T-helper 1 cell (primary cell): ENCODE measurements at regions not wholly inside any gene's neighbourhood (a gene's known extent, or its start where the extent isn't known, plus 50 kb on each side); places are given as distances from the start of the nearest gene placed in this dataset.
"Not testable (repeated sequence)": the region's sequence is repeated elsewhere in the genome, so short reads cannot be mapped to it uniquely, and the experiment has no call there.

Source experiments
- DNase-seq, 5 donors: peaks; one replicate each; pipeline ENCODE4 v3.0.0-alpha.2; 2012 to 2020

DNA sequence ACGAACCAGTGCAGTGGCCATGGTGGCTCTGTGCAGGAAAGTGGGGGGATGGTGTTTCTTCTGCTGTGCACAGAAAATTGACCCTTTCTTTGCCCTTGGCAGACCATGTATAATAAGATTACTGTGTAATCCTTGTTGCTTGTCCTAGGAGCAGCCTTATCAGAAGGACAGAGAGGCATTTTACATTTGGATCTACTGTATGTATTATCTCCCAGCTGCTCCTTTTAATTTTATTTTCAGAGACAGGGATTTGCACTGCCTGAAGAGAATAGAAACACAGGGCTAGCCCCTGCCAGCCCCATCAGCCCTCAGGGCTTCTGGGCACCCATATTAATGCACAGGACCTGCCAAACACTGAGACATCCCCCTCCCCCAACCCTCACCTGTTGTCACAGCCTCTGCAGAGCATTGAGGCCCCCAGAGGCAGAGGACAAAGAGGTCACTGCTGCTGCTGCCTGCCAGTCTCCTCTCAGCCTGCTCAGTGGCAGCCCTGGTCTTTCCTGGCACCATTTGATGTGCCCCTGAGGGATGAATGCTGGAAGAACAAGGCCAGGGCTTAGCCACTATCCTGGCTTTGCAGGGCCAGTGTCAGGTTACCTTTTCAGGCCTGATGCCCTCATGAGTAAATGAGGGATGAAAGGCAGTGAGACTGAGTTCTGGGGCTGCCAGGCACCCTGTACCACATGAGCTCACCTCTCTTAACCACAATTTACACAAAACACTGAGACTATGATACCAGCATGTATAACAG lies 533.4 kb downstream of the NTRK3 start:
- no peak for DNase-seq

- no peak for DNase-seq
These were observed 536.3 kb downstream of the NTRK3 start for GRCh38 chr15:87720235-87720634.

DNA sequence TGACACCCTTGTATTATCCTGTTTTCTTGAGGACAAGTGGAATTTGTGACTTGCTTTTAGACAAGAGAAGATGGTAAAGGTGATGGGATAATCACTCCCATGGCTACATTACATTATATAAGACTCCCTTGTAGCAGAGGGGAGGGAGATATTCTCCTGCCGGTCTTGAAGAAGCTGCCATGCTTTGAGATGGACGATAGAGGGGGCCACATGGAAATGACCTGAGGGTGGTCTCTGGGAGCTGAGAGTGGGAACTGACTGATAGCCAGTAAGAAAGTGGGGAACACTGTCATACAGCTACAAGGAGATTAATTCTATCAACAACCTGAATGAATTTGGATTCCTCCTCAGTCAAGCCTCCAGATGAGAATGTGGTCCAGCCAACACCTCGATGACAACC lies 540.1 kb downstream of the NTRK3 start:
- DNase-seq, result no peak

- no peak for DNase-seq
These were observed 541.3 kb downstream of the NTRK3 start for GRCh38 chr15:87715252-87715651.

- no peak for DNase-seq
These were observed 543.1 kb downstream of the NTRK3 start for GRCh38 chr15:87713475-87713879.

DNA sequence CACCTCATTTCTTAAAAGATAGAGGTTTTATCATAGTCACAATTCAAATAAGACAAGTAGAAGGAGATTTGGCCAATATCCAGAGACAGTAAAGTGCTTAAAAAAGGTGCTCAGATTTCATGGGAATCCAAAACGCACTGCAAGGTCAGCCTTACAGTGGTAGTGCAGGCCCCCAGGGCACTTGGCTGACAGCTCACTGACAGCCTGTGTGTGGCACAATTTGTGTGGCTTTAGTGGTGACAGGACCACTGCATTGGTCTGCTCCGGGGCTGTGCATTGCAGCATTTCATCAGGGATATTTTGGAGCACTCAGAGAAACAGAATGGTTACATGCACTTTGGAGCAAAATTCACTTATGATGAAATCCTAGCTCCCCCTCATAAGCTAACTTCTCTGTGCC lies 544.3 kb downstream of the NTRK3 start:
- no peak for DNase-seq

- no peak for DNase-seq
These were observed 545.5 kb downstream of the NTRK3 start for GRCh38 chr15:87711026-87711425.

DNA sequence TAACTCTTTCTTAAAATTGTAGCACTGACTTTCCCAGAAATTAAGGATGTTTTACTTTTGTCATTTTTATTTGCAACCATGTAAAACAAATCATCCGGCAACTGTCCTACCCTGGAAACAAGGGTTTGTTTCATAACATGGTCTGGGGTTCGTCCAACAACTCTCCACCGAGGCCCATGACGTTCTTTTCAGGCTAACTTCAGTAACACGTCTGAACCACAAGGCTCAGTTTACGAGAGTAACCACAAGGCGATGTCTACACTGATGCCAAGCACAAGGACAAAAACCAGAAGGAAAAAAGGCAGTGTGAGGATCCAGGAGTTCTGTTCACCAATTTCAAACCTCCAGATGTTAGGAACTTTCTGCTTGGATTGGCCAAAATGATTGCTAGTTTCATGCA lies 546.1 kb downstream of the NTRK3 start:
- no peak for DNase-seq

DNA sequence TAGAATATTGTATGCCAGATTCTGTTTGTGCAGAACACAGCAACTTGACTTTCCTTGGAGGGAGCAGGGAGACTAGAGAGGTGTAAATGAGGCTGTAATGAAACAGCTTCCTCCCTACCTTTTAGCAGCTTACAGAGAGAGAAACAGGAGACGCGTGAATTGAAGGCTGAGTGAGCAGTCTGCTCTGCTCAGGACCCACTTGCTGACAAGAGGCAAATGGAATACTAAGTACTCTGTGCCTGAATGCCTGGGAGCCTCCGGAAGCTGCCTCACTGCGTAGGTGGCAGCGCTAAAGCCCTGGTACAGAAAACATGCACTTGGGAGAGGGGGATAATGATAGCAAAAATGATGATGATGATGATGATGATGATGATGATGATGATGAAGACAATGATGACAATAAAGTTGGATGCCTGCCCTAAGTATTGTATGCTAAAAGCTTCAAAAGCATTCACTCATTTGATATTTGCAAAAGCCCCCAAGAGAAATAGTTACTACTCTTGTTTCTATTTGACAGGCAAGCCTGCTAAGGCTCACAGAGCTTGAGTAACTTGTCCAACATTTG lies 548.9 kb downstream of the NTRK3 start:
- DNase-seq, result no peak

GRCh38 chr15:87707071-87707470 lies 549.5 kb downstream of the NTRK3 start:
- DNase-seq, result no peak

DNA sequence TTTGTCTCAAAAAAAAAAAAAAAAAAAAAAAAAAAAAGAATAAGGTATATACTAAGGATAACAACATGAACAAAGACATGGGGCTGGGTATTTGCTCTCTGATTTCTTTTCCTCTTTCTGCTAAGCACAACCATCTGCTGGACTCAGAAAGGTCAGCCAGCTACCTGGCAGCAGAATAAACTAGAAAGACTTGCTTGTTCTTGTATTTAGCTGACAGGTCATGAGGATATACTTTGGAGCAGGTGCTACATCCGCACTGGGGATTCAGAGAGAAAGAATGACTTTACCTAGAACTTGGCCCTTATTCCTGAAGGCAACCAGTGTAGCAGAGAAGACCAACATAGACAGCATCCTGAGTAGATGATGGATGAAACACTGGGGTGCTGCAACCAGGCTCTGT lies 550.5 kb downstream of the NTRK3 start:
- no peak for DNase-seq

- DNase-seq, result no peak
These were observed 552.3 kb downstream of the NTRK3 start for GRCh38 chr15:87704276-87704675.

GRCh38 chr15:87703327-87704111 lies 553.0 kb downstream of the NTRK3 start:
- no peak for DNase-seq

GRCh38 chr15:87702270-87702669 lies 554.3 kb downstream of the NTRK3 start:
- DNase-seq, result no peak

- not testable (repeated sequence) for DNase-seq
These were observed 558.1 kb downstream of the NTRK3 start for GRCh38 chr15:87698467-87698866.

- DNase-seq, result no peak
These were observed 566.8 kb downstream of the NTRK3 start for GRCh38 chr15:87689716-87690115.

DNA sequence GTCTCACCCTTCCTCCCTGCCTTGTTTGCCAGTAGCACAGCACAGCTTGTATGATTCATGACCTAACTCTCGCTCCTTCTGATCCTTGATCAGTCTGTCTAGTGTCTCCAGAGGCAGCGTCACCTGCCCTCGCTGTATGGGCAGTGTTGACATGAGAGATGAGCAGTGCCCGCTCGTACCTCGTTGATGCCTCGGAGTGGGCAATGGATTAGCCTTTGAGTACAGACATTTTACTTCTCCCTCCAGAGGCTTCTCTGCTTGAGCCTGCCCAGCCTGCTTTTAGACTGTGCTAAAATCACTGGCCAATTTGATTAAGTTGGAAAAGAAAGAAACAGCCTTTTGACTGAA lies 569.0 kb downstream of the NTRK3 start:
- no peak for DNase-seq

- DNase-seq, result no peak
These were observed 569.6 kb downstream of the NTRK3 start for GRCh38 chr15:87686841-87687522.

DNA sequence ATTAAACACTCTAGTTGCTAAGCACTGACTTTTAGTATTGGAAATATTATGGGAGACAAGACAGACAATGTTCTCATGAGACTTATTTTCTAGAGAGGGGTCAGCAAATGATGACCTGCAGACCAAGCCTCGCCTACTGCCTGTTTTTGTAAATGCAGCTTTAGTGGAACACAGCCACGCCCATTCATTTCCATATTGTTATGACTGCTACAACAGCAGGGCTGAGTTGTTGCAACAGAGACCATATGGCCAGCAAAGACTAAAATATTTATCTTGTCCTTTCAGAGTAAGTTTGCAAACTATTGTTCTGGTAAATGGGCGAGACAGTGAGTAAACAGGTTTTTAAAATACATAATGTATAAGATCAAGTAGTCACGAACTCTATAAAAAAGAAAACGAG lies 570.2 kb downstream of the NTRK3 start:
- DNase-seq, result no peak

GRCh38 chr15:87682527-87682926 lies 574.0 kb downstream of the NTRK3 start:
- DNase-seq, result no peak

- DNase-seq, result peak in 1 of 5 donors; percentile 24
These were observed 575.4 kb downstream of the NTRK3 start for GRCh38 chr15:87681104-87681503.

GRCh38 chr15:87680208-87680607 lies 576.3 kb downstream of the NTRK3 start:
- no peak for DNase-seq

GRCh38 chr15:87675271-87675670 lies 581.3 kb downstream of the NTRK3 start:
- no peak for DNase-seq
